NCI-H128 (cell line): ENCODE measurements at regions not wholly inside any gene's neighbourhood (a gene's known extent, or its start where the extent isn't known, plus 50 kb on each side); places are given as distances from the start of the nearest gene placed in this dataset.

Experiments used
- DNase-seq: peaks from one replicate; lab custom pipeline; 2025; ENCODE audit not compliant: unreplicated experiment; lab: John Stamatoyannopoulos, UW

DNA sequence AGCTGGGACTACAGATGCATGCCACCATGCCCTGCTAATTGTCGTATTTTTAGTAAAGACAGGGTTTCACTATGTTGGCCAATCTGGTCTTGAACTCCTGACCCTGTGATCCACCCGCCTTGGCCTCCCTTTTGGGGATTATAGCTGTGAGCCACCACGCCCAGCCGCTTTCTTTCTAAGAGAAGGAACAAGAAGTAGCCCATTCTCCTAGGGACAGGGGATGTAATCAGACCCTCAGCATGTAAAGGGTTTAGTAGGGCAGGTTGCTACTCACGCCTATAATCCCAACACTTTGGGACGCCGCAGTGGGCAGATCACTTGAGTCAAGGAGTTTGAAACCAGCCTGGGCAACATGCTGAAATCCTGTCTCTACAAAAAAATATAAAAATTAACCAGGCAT, 189.7 kb downstream of the TOMM20 start:
- no peak for DNase-seq

DNA sequence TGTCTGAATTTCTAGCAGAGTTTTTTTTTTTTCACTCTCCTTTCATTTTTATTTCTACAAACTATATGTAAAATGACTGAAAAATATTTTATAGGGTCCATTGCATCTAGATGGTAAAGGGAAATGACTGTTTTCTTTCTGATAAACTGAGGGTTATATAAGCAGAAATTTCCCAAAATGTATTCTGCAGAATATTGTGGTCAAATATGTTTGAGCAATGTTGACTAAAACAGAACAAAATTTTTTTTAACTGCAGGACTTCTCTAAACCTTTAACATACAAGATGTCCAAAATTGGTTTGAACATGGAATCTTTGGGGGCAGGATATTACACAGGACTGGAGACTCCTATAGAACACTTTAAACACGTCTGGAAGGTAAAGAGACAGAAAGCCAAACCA, 190.5 kb downstream of the TOMM20 start:
- DNase-seq: no peak

DNA sequence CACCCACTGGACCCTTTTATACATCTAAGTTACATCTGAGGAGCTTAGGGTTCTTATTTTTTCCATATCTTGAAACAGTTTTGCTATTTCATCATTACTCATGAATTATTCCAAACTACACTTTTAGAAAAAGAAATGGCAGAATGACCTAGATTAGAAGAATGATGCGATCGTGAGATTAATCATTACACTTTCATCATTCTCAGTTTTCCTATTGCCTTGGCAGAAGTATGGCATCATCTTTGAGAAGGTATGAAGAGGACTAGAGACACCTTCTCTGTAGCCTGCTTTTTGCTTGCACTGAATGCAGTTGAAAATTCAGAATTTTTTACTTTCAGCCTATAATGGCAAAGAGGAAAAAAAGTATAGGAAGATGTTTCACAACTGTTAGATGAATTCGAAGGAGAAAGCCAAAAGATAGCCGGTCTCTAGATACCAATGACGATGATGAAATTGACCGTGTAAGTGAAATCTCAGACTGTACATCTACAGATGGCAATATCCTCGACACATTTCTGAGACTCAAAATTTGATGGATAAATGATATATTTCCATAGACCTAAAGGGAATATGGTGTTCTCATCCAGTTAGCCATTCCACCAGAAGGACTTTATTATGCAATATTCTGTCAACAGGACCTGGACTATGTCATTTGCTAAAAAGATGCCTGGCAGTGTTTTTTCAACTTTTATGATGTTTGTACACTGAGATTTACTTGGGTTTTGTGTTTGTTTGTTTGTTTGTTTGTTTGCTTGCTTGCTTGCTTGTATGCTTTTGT, 191.8 kb downstream of the TOMM20 start:
- no peak for DNase-seq

GRCh38 chr1:234934611-234935033, 194.0 kb downstream of the TOMM20 start:
- DNase-seq: no peak

DNA sequence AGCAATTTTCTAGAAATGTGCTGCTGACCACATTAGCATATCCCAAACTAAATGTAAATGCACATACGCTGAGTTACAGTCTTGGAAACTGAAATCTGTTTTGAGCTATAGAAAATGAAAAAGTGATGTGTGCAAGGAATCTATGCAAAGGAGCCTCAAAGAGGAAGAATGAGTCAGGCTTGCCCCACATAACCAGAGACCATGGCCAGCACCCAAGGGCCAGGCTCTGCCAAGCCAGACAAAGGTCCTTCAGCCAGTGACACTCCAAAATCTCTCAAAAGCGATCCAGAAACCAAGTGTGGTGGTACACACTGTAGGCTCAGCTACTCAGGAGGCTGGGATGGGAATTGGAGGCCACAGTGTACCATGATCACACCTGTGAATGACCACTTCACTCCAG, 195.2 kb downstream of the TOMM20 start:
- no peak for DNase-seq

- DNase-seq: no peak
Measured at GRCh38 chr1:234932511-234933430, 195.9 kb downstream of the TOMM20 start.

DNA sequence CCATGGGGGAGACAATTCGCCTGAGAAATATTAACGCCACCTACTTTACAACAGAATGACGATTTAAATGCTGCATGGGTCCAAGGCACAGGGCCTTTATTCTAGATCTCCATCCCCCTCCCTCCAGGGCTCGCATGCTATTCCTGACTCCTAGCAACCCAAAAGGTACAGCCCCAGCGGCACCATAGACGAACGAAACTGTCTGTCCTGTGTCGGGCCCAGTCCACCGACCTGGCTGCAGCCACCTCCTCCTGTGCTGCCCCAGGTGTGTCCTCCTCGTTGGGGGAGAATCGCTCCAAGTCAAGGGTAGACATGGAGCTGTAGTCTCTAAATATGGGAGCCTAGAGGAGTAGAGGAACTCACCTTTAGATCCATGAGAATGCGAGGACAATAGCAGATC, 196.5 kb downstream of the TOMM20 start:
- no peak for DNase-seq

DNA sequence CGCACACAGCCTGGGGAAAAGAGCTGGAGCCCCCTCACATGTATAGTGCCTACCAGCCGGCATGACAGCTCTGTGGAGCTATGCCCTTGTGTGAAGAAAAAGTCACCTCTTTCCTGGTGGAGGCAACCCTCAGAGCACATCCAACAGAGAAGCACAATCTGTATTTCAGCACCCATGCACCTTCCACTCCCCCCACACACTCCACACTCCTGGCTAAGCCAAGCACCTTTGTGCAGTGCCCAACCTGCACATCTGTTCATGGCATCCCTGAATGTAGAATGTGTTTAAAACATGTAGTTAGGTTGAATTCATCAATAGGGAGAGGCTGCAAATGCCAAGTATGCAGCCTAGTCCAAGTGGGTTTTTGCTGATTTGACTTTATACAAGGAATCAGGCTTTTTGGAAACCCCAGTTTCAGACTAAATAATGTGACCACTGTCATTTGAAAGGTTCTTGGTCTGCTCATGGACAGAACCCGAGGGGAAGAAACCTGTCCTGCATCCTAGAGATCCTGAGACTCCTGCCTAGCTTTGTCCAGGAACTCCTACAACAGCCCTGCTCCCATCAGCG, 197.1 kb downstream of the TOMM20 start:
- no peak for DNase-seq

- no peak for DNase-seq
Measured at GRCh38 chr1:234929369-234929768, 199.3 kb downstream of the TOMM20 start.

DNA sequence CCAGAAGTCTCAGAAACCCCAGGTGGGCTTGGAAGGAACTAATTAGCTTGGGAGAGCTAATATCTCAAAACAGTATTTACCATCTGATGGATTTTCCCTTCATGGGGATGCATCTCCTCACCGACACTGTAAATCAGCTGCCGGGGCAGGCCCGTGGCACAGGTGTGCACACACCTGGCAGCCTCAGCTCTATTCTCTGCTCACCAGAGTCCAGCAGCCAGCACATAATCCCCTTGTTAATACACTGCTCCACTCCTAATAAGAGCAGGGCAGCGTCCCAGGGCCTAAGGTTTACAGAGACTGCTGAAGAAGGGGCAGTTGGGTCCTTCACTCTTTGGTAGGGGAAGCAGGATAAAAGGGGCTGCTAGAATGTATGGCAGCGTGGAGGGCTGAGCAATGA, 200.0 kb downstream of the TOMM20 start:
- no peak for DNase-seq

DNA sequence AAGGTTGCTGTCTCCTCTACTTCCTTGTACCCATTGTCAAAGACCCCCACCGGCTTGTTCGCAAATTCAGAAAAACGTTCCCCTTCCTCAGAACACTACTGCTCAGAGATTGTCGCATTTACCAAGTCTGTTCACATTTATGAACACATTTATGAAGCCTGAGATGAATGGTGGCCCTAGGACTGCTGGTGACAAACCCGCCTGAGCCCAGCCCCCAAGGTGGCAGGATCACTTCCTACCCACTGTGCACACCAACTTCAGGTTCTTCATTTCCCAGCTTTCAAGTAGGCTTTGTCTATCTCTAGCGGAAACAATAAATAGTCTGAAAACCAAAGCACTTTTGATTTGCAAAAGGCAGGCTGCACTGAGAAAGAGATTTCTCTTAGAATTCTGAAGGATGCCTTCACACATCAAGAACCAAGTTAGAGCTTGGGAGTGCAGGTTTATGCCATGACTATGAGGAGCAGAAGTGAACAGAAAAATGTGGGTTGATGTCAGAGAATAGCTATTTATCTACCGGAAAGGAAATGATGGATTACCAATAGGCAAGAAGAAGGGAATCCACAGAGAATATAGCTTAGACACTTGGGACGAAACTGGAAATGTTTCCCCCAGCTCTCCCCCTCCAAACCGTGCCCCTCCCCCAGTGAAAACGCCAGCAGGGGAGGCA, 200.5 kb downstream of the TOMM20 start:
- no peak for DNase-seq

DNA sequence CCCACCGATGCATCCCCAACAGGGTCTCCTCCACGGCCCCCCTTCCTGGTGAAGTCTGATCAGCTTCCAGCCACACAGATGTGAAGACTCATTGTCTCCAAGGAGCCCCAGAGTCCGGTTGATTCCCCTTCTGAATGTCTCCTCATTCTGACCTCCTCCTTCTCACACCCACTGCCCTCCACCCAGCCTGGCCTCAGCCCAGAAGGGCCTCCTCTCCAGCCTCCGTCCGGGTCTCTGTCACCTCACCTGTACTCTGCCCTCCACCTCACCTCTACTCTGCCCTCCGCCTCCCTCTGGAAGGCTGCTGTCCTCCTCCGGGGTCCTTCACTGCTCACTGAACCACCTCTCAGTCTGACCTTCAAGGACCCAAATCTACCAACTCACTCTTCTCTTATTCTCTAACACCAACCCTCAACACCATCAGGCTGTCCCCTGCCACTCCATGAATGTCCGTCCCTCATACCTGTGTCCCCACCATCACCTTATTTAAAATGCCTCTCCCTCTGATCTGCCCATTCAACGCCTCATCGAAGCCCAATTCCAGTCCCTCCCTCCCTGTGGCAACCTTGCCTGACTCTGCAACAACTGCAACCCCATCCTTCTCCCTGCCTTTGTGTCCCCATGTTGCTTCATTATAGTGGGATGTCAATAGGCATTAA, 201.2 kb downstream of the TOMM20 start:
- DNase-seq: no peak

DNA sequence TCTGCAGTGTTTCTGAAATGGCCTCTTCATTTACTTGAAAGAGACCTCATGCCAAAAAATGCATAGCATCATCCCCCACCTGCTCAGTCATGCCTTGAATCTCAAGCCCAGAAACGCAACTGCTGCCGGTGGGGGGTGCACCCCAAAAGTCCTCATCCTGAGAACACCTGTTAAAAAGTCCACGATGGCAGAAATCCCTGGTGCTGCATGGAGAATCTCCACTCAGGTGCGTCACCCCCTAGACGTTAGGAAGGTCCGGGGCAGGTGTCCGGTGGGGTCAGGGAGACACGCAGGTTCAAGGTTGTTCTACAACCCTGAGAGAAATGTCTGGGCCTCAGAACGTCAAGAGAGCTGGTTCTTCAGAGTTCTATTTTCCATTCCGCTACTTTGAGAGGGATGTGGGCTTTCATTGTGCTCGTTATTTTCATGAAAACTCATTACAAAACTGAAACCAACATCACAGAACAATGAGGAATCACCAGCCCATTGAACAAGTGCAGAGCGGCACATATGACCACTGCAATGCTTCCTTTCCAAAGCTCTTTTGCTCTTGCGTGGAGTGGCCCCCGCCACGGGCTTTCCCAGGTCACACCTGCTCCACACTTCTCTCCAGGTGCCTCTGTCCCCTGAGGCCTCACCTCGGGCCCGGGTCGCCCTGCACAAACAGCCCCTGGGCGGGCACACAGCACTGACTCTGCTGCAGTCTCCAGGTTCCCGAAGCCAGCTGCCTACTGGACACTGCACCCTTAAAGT, 201.9 kb downstream of the TOMM20 start:
- no peak for DNase-seq

DNA sequence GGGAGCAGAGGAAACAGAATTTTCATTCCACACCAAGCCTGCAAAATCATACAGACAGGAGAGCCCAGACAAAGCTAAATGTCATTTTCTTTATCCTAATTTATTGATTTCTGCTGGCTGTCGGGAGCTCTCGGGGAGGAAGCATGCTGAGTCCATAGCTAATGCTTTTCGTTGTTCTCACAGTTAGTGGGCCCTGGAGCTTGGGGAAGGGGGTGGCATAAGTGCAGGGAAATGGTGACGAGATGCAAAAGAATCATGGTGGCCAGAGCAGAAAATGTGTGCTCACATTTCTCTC, 202.4 kb downstream of the TOMM20 start:
- no peak for DNase-seq

- DNase-seq: no peak
Measured at GRCh38 chr1:234925440-234926263, 203.0 kb downstream of the TOMM20 start.

GRCh38 chr1:234924450-234925355, 203.9 kb downstream of the TOMM20 start:
- DNase-seq: no peak

DNA sequence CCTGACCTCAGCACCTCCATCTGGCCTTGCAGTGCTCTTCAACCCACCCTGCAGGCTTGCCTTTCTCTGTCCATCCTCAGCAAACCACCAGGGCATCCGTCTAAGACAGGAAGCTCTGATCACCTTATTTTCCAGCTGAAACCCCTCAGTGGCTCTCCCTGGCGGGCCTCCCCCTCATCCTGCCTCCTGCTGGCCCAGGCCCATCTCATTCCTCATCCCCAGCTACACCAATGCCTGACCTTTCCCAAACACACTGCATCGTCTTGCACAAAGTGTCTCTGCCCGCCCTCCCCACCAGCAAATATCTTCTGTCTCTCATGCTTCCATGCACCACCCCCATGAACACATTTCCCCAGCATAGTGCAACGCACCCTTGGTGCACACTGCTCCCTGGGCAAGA, 205.0 kb downstream of the TOMM20 start:
- no peak for DNase-seq

GRCh38 chr1:234922987-234923386, 205.7 kb downstream of the TOMM20 start:
- DNase-seq: no peak
